PC-9 (cell line): ENCODE measurements at regions not wholly inside any gene's neighbourhood (a gene's known extent, or its start where the extent isn't known, plus 50 kb on each side); places are given as distances from the start of the nearest gene placed in this dataset.

Experiments
- EZH2 ChIP-seq: fragments of 200-600 bp; sonication (generic); IDR thresholded peaks from 2 replicates; pipeline ENCODE4 v1.8.0; 2017; ENCODE audit warnings: antibody characterized with exemption, low read depth
- TF ChIP-seq, protein P1 (sequence below): fragments of 200-600 bp; sonication (generic); conservative IDR thresholded peaks from 2 replicates; pipeline ENCODE4 v1.6.1; 2017; ENCODE audit warnings: mixed run types, antibody characterized with exemption, mild to moderate bottlenecking, moderate library complexity

DNA sequence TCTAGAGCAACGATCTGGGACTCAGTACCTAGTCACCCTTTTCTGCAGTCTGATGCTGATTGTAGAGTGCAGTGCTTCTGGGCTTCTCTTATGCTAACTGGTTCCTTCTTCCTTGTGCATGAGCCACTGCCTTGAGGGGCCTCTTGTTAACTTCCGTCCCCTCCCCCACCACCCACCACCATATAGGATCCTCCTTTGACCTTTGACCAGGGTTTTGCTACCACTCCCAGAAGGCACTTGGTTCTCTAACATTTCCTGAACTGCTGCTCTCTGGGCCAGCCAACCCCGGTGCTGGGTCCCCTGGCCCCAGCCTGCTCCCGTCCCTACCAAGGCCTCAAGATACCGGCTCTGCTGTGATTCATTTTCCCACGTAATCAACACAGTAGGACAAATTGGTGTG is 104.6 kb upstream of the KLF3 start:
- TF ChIP-seq EZH2 = no peak
- TF ChIP-seq, protein P1, sequence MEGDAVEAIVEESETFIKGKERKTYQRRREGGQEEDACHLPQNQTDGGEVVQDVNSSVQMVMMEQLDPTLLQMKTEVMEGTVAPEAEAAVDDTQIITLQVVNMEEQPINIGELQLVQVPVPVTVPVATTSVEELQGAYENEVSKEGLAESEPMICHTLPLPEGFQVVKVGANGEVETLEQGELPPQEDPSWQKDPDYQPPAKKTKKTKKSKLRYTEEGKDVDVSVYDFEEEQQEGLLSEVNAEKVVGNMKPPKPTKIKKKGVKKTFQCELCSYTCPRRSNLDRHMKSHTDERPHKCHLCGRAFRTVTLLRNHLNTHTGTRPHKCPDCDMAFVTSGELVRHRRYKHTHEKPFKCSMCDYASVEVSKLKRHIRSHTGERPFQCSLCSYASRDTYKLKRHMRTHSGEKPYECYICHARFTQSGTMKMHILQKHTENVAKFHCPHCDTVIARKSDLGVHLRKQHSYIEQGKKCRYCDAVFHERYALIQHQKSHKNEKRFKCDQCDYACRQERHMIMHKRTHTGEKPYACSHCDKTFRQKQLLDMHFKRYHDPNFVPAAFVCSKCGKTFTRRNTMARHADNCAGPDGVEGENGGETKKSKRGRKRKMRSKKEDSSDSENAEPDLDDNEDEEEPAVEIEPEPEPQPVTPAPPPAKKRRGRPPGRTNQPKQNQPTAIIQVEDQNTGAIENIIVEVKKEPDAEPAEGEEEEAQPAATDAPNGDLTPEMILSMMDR = no peak
